ENCODE measurements at regions not wholly inside any gene's neighbourhood (a gene's known extent, or its start where the extent isn't known, plus 50 kb on each side); places are given as distances from the start of the nearest gene placed in this dataset.

DNA sequence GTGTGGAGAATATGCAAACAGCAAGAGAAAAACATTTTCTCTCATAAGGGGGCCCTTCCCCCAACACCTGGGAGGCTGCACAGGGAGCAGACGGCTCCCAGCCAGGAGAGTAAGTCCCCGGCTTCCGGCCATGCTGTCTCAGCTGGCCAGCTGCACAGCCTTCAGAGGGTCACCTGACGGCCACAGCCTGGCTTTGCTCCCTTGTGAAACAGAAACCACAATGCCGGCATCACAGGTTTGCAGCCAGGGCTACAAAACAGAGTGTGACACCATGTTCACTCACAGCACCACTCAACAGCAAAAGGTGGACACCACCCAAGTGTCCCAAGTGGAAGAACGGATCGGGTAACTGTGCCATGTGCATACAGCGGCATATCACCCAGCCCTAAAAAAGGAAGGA, 86.9 kb upstream of the GPC1 start:
- intact Hi-C loops (cut with DNase I): no loop called here
- no peaks in the 10 kb centered on the region for H3K4me1 ChIP-seq
- no peak overlapping the region for H3K27ac ChIP-seq
- no peaks in the 10 kb centered on the region for H3K9me3 ChIP-seq
- H3K4me3 ChIP-seq: no peak overlapping the region
- no peaks in the 10 kb centered on the region for H3K36me3 ChIP-seq
- TF ChIP-seq, protein P1, sequence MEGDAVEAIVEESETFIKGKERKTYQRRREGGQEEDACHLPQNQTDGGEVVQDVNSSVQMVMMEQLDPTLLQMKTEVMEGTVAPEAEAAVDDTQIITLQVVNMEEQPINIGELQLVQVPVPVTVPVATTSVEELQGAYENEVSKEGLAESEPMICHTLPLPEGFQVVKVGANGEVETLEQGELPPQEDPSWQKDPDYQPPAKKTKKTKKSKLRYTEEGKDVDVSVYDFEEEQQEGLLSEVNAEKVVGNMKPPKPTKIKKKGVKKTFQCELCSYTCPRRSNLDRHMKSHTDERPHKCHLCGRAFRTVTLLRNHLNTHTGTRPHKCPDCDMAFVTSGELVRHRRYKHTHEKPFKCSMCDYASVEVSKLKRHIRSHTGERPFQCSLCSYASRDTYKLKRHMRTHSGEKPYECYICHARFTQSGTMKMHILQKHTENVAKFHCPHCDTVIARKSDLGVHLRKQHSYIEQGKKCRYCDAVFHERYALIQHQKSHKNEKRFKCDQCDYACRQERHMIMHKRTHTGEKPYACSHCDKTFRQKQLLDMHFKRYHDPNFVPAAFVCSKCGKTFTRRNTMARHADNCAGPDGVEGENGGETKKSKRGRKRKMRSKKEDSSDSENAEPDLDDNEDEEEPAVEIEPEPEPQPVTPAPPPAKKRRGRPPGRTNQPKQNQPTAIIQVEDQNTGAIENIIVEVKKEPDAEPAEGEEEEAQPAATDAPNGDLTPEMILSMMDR (IDR thresholded peaks at IDR 0.05): no peak
- no peak for TF ChIP-seq POLR2AphosphoS5 (IDR thresholded peaks at IDR 0.05; ENCODE audit: insufficient read depth in 1 of 2, low read depth in 1 of 2)
- no peak for TF ChIP-seq POLR2A (IDR thresholded peaks at IDR 0.05)
- H3K27me3 ChIP-seq: no peaks in the 10 kb centered on the region
- DNase-seq (ENCODE audit: extremely low spot score in 2 of 2): no peak

DNA sequence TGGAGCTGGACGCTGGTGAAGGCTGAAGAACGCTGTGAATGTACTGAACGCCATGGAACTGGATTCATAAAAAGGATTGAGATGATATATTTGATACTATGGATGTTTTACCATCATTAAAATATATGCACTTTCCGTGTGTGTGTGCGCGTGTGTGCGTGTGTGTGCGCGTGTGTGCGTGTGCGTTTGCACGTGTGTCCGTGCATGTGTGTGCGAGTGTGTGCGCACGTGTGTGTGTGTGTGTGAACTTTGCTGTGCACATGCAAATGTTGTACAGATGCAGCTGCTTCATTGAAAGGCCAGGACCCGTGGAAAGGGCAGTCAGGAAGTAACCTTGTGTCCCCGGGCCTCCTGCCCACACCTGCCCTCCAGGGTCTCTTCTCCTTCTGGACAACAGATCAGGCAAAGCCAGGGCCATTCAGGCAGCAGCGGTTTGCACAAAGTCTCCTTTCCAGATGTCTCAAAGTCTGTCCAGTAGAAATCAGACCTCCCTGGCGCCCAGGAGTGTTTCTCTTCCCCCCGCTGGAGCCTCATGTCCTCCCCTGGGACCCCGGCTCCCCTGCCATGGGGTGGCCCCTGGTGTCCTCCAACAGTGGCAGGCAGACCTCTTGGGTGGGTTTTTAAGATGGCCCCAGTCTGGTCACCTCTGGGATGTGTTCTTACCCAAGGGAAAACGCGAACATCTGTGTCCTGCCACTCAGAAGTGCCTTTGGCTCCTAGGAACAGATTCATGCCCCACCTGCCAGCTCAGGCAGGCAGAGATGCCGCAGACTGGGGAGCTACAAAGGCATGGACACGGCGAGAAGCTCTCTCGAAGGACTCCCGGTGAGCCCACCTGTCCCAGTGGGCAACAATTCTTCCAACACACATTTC, 86.1 kb upstream of the GPC1 start:
- H3K9me3 ChIP-seq: no peaks in the 10 kb centered on the region
- no peaks in the 10 kb centered on the region for H3K36me3 ChIP-seq
- TF ChIP-seq POLR2AphosphoS5 (IDR thresholded peaks at IDR 0.05; ENCODE audit: insufficient read depth in 1 of 2, low read depth in 1 of 2) (no peak), POLR2A (IDR thresholded peaks at IDR 0.05) (no peak)
- TF ChIP-seq, protein P1 (IDR thresholded peaks at IDR 0.05): no peak
- no peak overlapping the region for H3K27ac ChIP-seq
- no peak for DNase-seq (ENCODE audit: extremely low spot score in 2 of 2)
- no peak overlapping the region for H3K4me3 ChIP-seq
- intact Hi-C loops (cut with DNase I): no loop called here
- no peaks in the 10 kb centered on the region for H3K27me3 ChIP-seq
- no peaks in the 10 kb centered on the region for H3K4me1 ChIP-seq

- Histone ChIP-seq H3K4me3 (no peak overlapping the region), H3K9me3 (no peaks in the 10 kb centered on the region), H3K36me3 (no peaks in the 10 kb centered on the region), H3K27ac (no peak overlapping the region), H3K27me3 (no peaks in the 10 kb centered on the region), H3K4me1 (peaks cover under 1% of the 10 kb centered on the region)
- intact Hi-C loops (cut with DNase I): no loop called here
- TF ChIP-seq, protein P1 (IDR thresholded peaks at IDR 0.05): no peak
- no peak for TF ChIP-seq POLR2AphosphoS5 (IDR thresholded peaks at IDR 0.05; ENCODE audit: insufficient read depth in 1 of 2, low read depth in 1 of 2)
- DNase-seq (ENCODE audit: extremely low spot score in 2 of 2): no peak
Observed at GRCh38 chr2:240350006-240350355, 85.5 kb upstream of the GPC1 start.

- peaks cover 5% of the 10 kb centered on the region for H3K4me1 ChIP-seq
- H3K27me3 ChIP-seq: no peaks in the 10 kb centered on the region
- intact Hi-C loops (cut with DNase I): no loop called here
- no peak for DNase-seq (ENCODE audit: extremely low spot score in 2 of 2)
- no peaks in the 10 kb centered on the region for H3K36me3 ChIP-seq
- TF ChIP-seq POLR2AphosphoS5 (IDR thresholded peaks at IDR 0.05; ENCODE audit: insufficient read depth in 1 of 2, low read depth in 1 of 2): no peak
- TF ChIP-seq, protein P1 (IDR thresholded peaks at IDR 0.05): no peak
- no peak for TF ChIP-seq POLR2A (IDR thresholded peaks at IDR 0.05)
- no peak overlapping the region for H3K27ac ChIP-seq
- no peaks in the 10 kb centered on the region for H3K9me3 ChIP-seq
- H3K4me3 ChIP-seq: no peak overlapping the region
Observed at GRCh38 chr2:240350696-240351087, 84.8 kb upstream of the GPC1 start.

DNA sequence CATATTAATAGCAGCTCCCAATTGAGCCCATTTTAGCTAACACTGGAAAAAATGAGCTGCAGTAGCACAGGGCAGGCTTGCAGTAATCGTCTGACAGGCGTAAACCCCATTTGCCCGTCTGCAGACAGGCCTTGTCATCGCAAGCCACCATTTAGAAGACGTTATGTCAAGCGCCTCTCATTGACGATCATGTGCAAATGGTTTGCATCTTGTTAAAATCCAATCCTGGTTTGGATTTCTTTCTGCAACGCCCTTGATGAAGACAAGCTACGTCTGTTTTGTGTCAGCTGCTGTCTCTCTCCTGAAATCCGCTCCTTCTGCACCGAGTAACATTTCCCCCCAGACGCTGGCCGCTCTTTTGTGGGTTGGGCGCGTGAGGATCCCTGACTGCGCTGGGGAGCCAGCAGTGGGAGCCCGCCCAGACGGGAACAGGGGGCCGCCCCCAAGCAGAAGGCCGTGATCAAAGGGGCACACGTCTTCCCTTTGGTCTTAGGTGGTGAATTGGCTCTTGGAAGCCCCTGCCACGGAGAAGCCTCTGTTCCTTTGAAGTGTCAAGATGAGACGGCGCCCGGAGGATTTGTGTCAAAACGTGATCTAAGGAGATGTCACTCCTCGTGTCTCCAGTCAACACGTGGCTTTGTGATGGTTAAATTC, 84.2 kb upstream of the GPC1 start:
- intact Hi-C loops (cut with DNase I): no loop called here
- H3K27ac ChIP-seq: no peak overlapping the region

More for the DNA sequence above, 84.2 kb upstream of the GPC1 start:
- Histone ChIP-seq H3K36me3 (no peaks in the 10 kb centered on the region), H3K4me3 (no peak overlapping the region), H3K9me3 (no peaks in the 10 kb centered on the region), H3K27me3 (no peaks in the 10 kb centered on the region), H3K4me1 (peaks cover 5% of the 10 kb centered on the region)
- no peak for DNase-seq (ENCODE audit: extremely low spot score in 2 of 2)
- TF ChIP-seq, protein P1 (IDR thresholded peaks at IDR 0.05): no peak
- no peak for TF ChIP-seq POLR2AphosphoS5 (IDR thresholded peaks at IDR 0.05; ENCODE audit: insufficient read depth in 1 of 2, low read depth in 1 of 2)
- no peak for TF ChIP-seq POLR2A (IDR thresholded peaks at IDR 0.05)
